ENCODE measurements at regions not wholly inside any gene's neighbourhood (a gene's known extent, or its start where the extent isn't known, plus 50 kb on each side); places are given as distances from the start of the nearest gene placed in this dataset.

GRCh38 chr4:124590480-124590879, 122.1 kb downstream of the ANKRD50 start (continued):
- no peak for TF ChIP-seq FOXP4 (CRISPR knock-in tag; IDR thresholded peaks at IDR 0.05)
- no peak for TF ChIP-seq ZNF425 (CRISPR knock-in tag; conservative IDR thresholded peaks at IDR 0.05)
- no peak for TF ChIP-seq ZNF671 (CRISPR knock-in tag; IDR thresholded peaks at IDR 0.05)
- TF ChIP-seq ATF3 (CRISPR knock-in tag; conservative IDR thresholded peaks at IDR 0.05): no peak
- TF ChIP-seq NR3C1 (CRISPR knock-in tag; conservative IDR thresholded peaks at IDR 0.05; ENCODE audit: low read depth): no peak
- TF ChIP-seq USF1 (CRISPR knock-in tag; IDR thresholded peaks at IDR 0.05): no peak

GRCh38 chr4:124591637-124592036, 120.9 kb downstream of the ANKRD50 start:
- ChIA-PET POLR2A (no interaction called here), CTCF (no interaction called here)
- H3K27me3 Mint-ChIP-seq (ENCODE audit: low read depth): no peaks in the 10 kb centered on the region
- H3K27ac Mint-ChIP-seq: no peak overlapping the region
- no peak for TF ChIP-seq ZNF121 (CRISPR knock-in tag; IDR thresholded peaks at IDR 0.05)
- no peak for TF ChIP-seq ATF3 (CRISPR knock-in tag; conservative IDR thresholded peaks at IDR 0.05)
- no peak for TF ChIP-seq EMX1 (CRISPR knock-in tag; IDR thresholded peaks at IDR 0.05)
- no peak for TF ChIP-seq ZNF317 (CRISPR knock-in tag; IDR thresholded peaks at IDR 0.05; ENCODE audit: borderline replicate concordance, low read depth)
- TF ChIP-seq FOXJ3 (CRISPR knock-in tag; IDR thresholded peaks at IDR 0.05; ENCODE audit: borderline replicate concordance): no peak
- no peak for TF ChIP-seq CDX4 (CRISPR knock-in tag; IDR thresholded peaks at IDR 0.05; ENCODE audit: borderline replicate concordance)
- H3K9me3 Mint-ChIP-seq: peaks cover 25% of the 10 kb centered on the region
- ATAC-seq (no peak), DNase-seq (ENCODE audit: low spot score) (no peak)
- H3K4me3 Mint-ChIP-seq: no peak overlapping the region
- H3K4me1 Mint-ChIP-seq: peaks cover 21% of the 10 kb centered on the region
- peaks cover 22% of the 10 kb centered on the region for H3K36me3 Mint-ChIP-seq

- TF ChIP-seq ATF3 (CRISPR knock-in tag; conservative IDR thresholded peaks at IDR 0.05) (no peak), RELA (CRISPR knock-in tag; IDR thresholded peaks at IDR 0.05; ENCODE audit: borderline replicate concordance) (no peak), CREB1 (CRISPR knock-in tag; IDR thresholded peaks at IDR 0.05) (no peak), CTCF (IDR thresholded peaks at IDR 0.05) (no peak), ESRRA (CRISPR knock-in tag; IDR thresholded peaks at IDR 0.05; ENCODE audit: borderline replicate concordance) (no peak), MLX (CRISPR knock-in tag; IDR thresholded peaks at IDR 0.05) (no peak), SMAD3 (CRISPR knock-in tag; IDR thresholded peaks at IDR 0.05; ENCODE audit: borderline replicate concordance) (no peak), USF1 (CRISPR knock-in tag; IDR thresholded peaks at IDR 0.05) (no peak), RORB (CRISPR knock-in tag; IDR thresholded peaks at IDR 0.05) (no peak), HMGA2 (CRISPR knock-in tag; IDR thresholded peaks at IDR 0.05) (no peak)
- Mint-ChIP-seq H3K36me3 (peaks cover 8% of the 10 kb centered on the region), H3K4me1 (peaks cover 28% of the 10 kb centered on the region), H3K9me3 (peaks cover 13% of the 10 kb centered on the region), H3K27ac (peak overlapping the region; percentile 47; the same call in 1 of the 2 replicates), H3K27me3 (ENCODE audit: low read depth) (no peaks in the 10 kb centered on the region), H3K4me3 (no peak overlapping the region)
- ChIA-PET POLR2A (no interaction called here), CTCF (no interaction called here)
- DNase-seq (ENCODE audit: low spot score): no peak
- ATAC-seq: peak; percentile 71
Measured at GRCh38 chr4:124593494-124593893, 119.0 kb downstream of the ANKRD50 start.

All from WTC11 (cell line).